CD4-positive, alpha-beta T cell treated with Interleukin-4 for 1 hour (primary cell): ENCODE measurements at regions not wholly inside any gene's neighbourhood (a gene's known extent, or its start where the extent isn't known, plus 50 kb on each side); places are given as distances from the start of the nearest gene placed in this dataset.
"Not testable (repeated sequence)": the region's sequence is repeated elsewhere in the genome, so short reads cannot be mapped to it uniquely, and the experiment has no call there.

Source experiments
- DNase-seq, 2 donors: peaks; one replicate each; pipeline ENCODE4 v3.0.0-alpha.2; 2020 to 2022

- DNase-seq, result no peak
Measured at GRCh38 chrX:96432647-96433046, 252.0 kb upstream of the DIAPH2 start.

- DNase-seq, result no peak
Measured at GRCh38 chrX:96433409-96434077, 251.1 kb upstream of the DIAPH2 start.

- no peak for DNase-seq
Measured at GRCh38 chrX:96435378-96436035, 249.1 kb upstream of the DIAPH2 start.

- DNase-seq, result no peak
Measured at GRCh38 chrX:96436105-96436504, 248.5 kb upstream of the DIAPH2 start.

GRCh38 chrX:96438803-96439202 lies 245.8 kb upstream of the DIAPH2 start:
- no peak for DNase-seq

GRCh38 chrX:96440941-96441340 lies 243.7 kb upstream of the DIAPH2 start:
- DNase-seq, result no peak

- no peak for DNase-seq
Measured at GRCh38 chrX:96445531-96446065, 239.0 kb upstream of the DIAPH2 start.

- DNase-seq, result no peak
Measured at GRCh38 chrX:96446524-96446923, 238.1 kb upstream of the DIAPH2 start.

GRCh38 chrX:96447161-96447560 lies 237.5 kb upstream of the DIAPH2 start:
- DNase-seq, result no peak

GRCh38 chrX:96449191-96449590 lies 235.5 kb upstream of the DIAPH2 start:
- DNase-seq, result no peak

GRCh38 chrX:96449896-96450295 lies 234.7 kb upstream of the DIAPH2 start:
- no peak for DNase-seq

- DNase-seq, result no peak
Measured at GRCh38 chrX:96453139-96453538, 231.5 kb upstream of the DIAPH2 start.

GRCh38 chrX:96455078-96455477 lies 229.6 kb upstream of the DIAPH2 start:
- no peak for DNase-seq

- DNase-seq, result no peak
Measured at GRCh38 chrX:96464880-96465558, 219.6 kb upstream of the DIAPH2 start.

GRCh38 chrX:96474029-96474740 lies 210.5 kb upstream of the DIAPH2 start:
- no peak for DNase-seq

- no peak for DNase-seq
Measured at GRCh38 chrX:96474741-96475125, 209.9 kb upstream of the DIAPH2 start.

GRCh38 chrX:96480081-96480480 lies 204.6 kb upstream of the DIAPH2 start:
- no peak for DNase-seq

- DNase-seq, result no peak
Measured at GRCh38 chrX:96481831-96482230, 202.8 kb upstream of the DIAPH2 start.

- no peak for DNase-seq
Measured at GRCh38 chrX:96483647-96484160, 200.9 kb upstream of the DIAPH2 start.

GRCh38 chrX:96486687-96487086 lies 198.0 kb upstream of the DIAPH2 start:
- DNase-seq, result not testable (repeated sequence)

- DNase-seq, result no peak
Measured at GRCh38 chrX:96502507-96502906, 182.1 kb upstream of the DIAPH2 start.

- not testable (repeated sequence) for DNase-seq
Measured at GRCh38 chrX:96529386-96529785, 155.3 kb upstream of the DIAPH2 start.

- no peak for DNase-seq
Measured at GRCh38 chrX:96538104-96538725, 146.4 kb upstream of the DIAPH2 start.
